Brain microvascular endothelial cell (primary cell): ENCODE measurements at regions not wholly inside any gene's neighbourhood (a gene's known extent, or its start where the extent isn't known, plus 50 kb on each side); places are given as distances from the start of the nearest gene placed in this dataset.

Experiments
- DNase-seq: peaks from one replicate; pipeline ENCODE4 v3.0.0-alpha.2; 2020
- H3K27ac ChIP-seq: fragments of 250-450 bp; sonication (Bioruptor Pico); 2 replicates; pipeline ENCODE4 v1.5.1; 2020; ENCODE audit warnings: mild to moderate bottlenecking, moderate library complexity
- H3K27me3 ChIP-seq: fragments of 250-450 bp; sonication (Bioruptor Pico); replicated peaks from 2 replicates; pipeline ENCODE4 v1.5.1; 2020; ENCODE audit warnings: mild to moderate bottlenecking
- H3K36me3 ChIP-seq: fragments of 250-450 bp; sonication (Bioruptor Pico); replicated peaks from 2 replicates; pipeline ENCODE4 v1.5.1; 2020; ENCODE audit warnings: mild to moderate bottlenecking
- H3K4me3 ChIP-seq: 2 replicates; pipeline ENCODE4 v1.5.1; 2011; ENCODE audit warnings: low read depth, mild to moderate bottlenecking, control low read depth, low read length, moderate library complexity
- CTCF ChIP-seq: IDR thresholded peaks from 2 replicates; pipeline ENCODE4 v1.5.1; 2011; ENCODE audit warnings: low read depth, mild to moderate bottlenecking, moderate library complexity, low read length, control low read depth, inconsistent platforms; ENCODE audit errors: missing control alignments
- in situ Hi-C: cut with HindIII; loops from 2 replicates; pipeline ENCODE4 v1.10.0; 2017; ENCODE audit warnings: low sequenced_read_pairs, low pct_ligation_motif_present

GRCh38 chr11:15607361-15608036 lies 492.8 kb downstream of the INSC start:
- Histone ChIP-seq H3K27me3 (no peaks in the 10 kb centered on the region), H3K36me3 (no peaks in the 10 kb centered on the region), H3K4me3 (no peak overlapping the region), H3K27ac (no peak overlapping the region)
- no peak for DNase-seq
- no peak for TF ChIP-seq CTCF
- in situ Hi-C loops = no loop called here

GRCh38 chr11:15609445-15609844 lies 494.7 kb downstream of the INSC start:
- DNase-seq = no peak
- in situ Hi-C loops = no loop called here
- Histone ChIP-seq H3K36me3 (no peaks in the 10 kb centered on the region), H3K27ac (no peak overlapping the region), H3K4me3 (no peak overlapping the region), H3K27me3 (no peaks in the 10 kb centered on the region)
- TF ChIP-seq CTCF = no peak

GRCh38 chr11:15610881-15611280 lies 496.2 kb downstream of the INSC start:
- no peaks in the 10 kb centered on the region for H3K27me3 ChIP-seq
- no peak for TF ChIP-seq CTCF
- H3K4me3 ChIP-seq = no peak overlapping the region
- H3K27ac ChIP-seq = no peak overlapping the region
- H3K36me3 ChIP-seq = no peaks in the 10 kb centered on the region
- in situ Hi-C loops = no loop called here
- no peak for DNase-seq

- H3K27me3 ChIP-seq = no peaks in the 10 kb centered on the region
- DNase-seq = peak; percentile 6
- in situ Hi-C loops = no loop called here
- H3K36me3 ChIP-seq = no peaks in the 10 kb centered on the region
- no peak for TF ChIP-seq CTCF
- no peak overlapping the region for H3K4me3 ChIP-seq
- no peak overlapping the region for H3K27ac ChIP-seq
Observed at GRCh38 chr11:15613251-15613650, 498.5 kb downstream of the INSC start.

GRCh38 chr11:15613789-15614188 lies 499.1 kb downstream of the INSC start:
- Histone ChIP-seq H3K27ac (no peak overlapping the region), H3K27me3 (no peaks in the 10 kb centered on the region), H3K4me3 (no peak overlapping the region), H3K36me3 (no peaks in the 10 kb centered on the region)
- no peak for DNase-seq
- TF ChIP-seq CTCF = no peak
- in situ Hi-C loops = no loop called here
